Heart left ventricle (tissue), 13 donors: ENCODE measurements at regions not wholly inside any gene's neighbourhood (a gene's known extent, or its start where the extent isn't known, plus 50 kb on each side); places are given as distances from the start of the nearest gene placed in this dataset.

Experiments used
- CTCF ChIP-seq, 12 donors: fragments of 200-600 bp; sonication (generic) in 4 of 12; IDR thresholded peaks; one replicate each; pipeline versions ENCODE4 v1.5.0 to v1.8.0; 2018 to 2022; ENCODE audit warnings: antibody characterized with exemption in 12 of 12, mild to moderate bottlenecking in 5 of 12
- POLR2A ChIP-seq, 2 donors: fragments of 450-650 bp; IDR thresholded peaks; one replicate each; pipeline ENCODE4 v1.6.1; 2017; ENCODE audit warnings: antibody characterized with exemption in 2 of 2, mild to moderate bottlenecking in 2 of 2, moderate library complexity in 2 of 2
- donor health status: ischemic (EF 13 %, LVEDD 7.1; RV severe dilation, severe dysfunction).
- donor health status: DM: no; HTN: yes; CAD: no.
- donor health status: DM: no; HTN: no; CAD: no.
- donor health status: ischemic (EF 25% LVEDD 6.9; RV normal size, moderate dysfunction).
- donor health status: ischemic (EF 25% LVEDD 5.7; RV mildly dilated, moderate dysfunction).
- donor health status: ischemic (EF 35%, LVEDD 5.7; RV mildly dilated, moderate dysfunction).
- donor health status: nonischemic (EF 11% LVEDD 7.7; RV severe dilation, severe dysfunction).
- donor health status: DM: yes; HTN: yes; CAD: no.
- donor health status: PGD.
- donor health status: ischemic (EF 29% LVEDD 5.4; RV normal size, mild dysfunction).
- donor health status: nonischemic (EF 23%, LVEDD 6.1; RV moderate dilation, normal function).

GRCh38 chr6:43979525-43979924, 147.7 kb downstream of the MRPL14 start:
- TF ChIP-seq CTCF (IDR thresholded peaks at IDR 0.05) (no peak), POLR2A (IDR thresholded peaks at IDR 0.05) (no peak)
